ENCODE measurements at regions not wholly inside any gene's neighbourhood (a gene's known extent, or its start where the extent isn't known, plus 50 kb on each side); places are given as distances from the start of the nearest gene placed in this dataset.

- TF ChIP-seq POLR2AphosphoS5 (IDR thresholded peaks at IDR 0.05; ENCODE audit: low read depth, low read length), result no peak
Measured at GRCh38 chr5:69033690-69034089, 60.1 kb upstream of the SLC30A5 start (continued).

DNA sequence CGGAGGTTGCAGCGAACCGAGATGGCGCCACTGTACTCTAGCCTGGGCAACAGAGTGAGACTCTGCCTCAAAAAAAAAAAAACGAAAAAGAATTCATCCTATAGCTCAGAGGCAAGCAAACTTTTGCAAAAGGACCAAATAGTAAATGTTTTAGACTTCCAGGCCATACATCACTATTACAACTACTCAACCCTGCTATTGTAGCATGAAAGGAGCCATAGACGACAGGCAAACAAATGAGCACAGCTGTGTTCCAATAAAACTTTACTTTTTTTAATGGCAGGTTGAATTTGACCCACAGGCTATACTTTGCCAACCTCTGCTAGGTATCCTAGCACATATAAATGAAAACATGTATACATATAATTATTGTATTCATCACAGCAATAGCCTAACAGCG, 58.9 kb upstream of the SLC30A5 start:
- CTCF ChIA-PET, result interaction anchor here (1.0 kb wide), 1 partner anchor 11 kb away, joined by 6 read pairs; no protein-coding TSS in a partner anchor

More for the DNA sequence above, 58.9 kb upstream of the SLC30A5 start:
- Histone ChIP-seq H3K36me3 (ENCODE audit: control insufficient read depth in 1 of 2, insufficient read depth in 2 of 2, low read length in 2 of 2) (no peaks in the 10 kb centered on the region), H3K27ac (ENCODE audit: low read depth, low read length) (no peak overlapping the region), H3K9me2 (ENCODE audit: insufficient read depth) (no peaks in the 10 kb centered on the region), H3K4me1 (ENCODE audit: control insufficient read depth in 1 of 2, insufficient read depth in 2 of 2, low read length in 2 of 2) (no peaks in the 10 kb centered on the region), H3K4me3 (replicated peaks in 1 of 2; ENCODE audit: low read depth in 1 of 2, low read length in 2 of 2) (no peak overlapping the region), H3K79me2 (ENCODE audit: insufficient read depth, low read length) (no peaks in the 10 kb centered on the region), H3K9ac (ENCODE audit: low read length) (no peak overlapping the region), H2AFZ (ENCODE audit: low read depth, low read length, poor library complexity, severe bottlenecking) (no peak overlapping the region), H3K9me3 (ENCODE audit: control insufficient read depth in 1 of 2, insufficient read depth in 1 of 2, low read depth in 1 of 2, low read length in 2 of 2) (no peaks in the 10 kb centered on the region), H4K20me1 (ENCODE audit: insufficient read depth) (no peaks in the 10 kb centered on the region), H3K27me3 (ENCODE audit: insufficient read depth, low read length) (no peaks in the 10 kb centered on the region), H3K4me2 (ENCODE audit: low read length) (no peak overlapping the region)
- intact Hi-C loops (cut with micrococcal nuclease), result no loop called here
- TF ChIP-seq EZH2phosphoT487 (IDR thresholded peaks at IDR 0.05; ENCODE audit: borderline replicate concordance) (no peak), SIN3A (IDR thresholded peaks at IDR 0.05; ENCODE audit: low read depth) (no peak), JUND (IDR thresholded peaks at IDR 0.05) (no peak), EGR1 (IDR thresholded peaks at IDR 0.05; ENCODE audit: low read depth) (no peak), CEBPB (IDR thresholded peaks at IDR 0.05; ENCODE audit: low read depth) (no peak), EZH2 (IDR thresholded peaks at IDR 0.05) (no peak), FOSL1 (IDR thresholded peaks at IDR 0.05; ENCODE audit: low read depth) (no peak), POLR2A (IDR thresholded peaks at IDR 0.05; ENCODE audit: borderline replicate concordance, extremely low read depth, insufficient read depth, insufficient read length) (no peak), ZNF274 (IDR thresholded peaks at IDR 0.05; ENCODE audit: low read depth, low read length) (no peak), TCF7L2 (IDR thresholded peaks at IDR 0.05; ENCODE audit: borderline replicate concordance, extremely low read depth, insufficient read depth, insufficient read length) (no peak), YY1 (IDR thresholded peaks at IDR 0.05; ENCODE audit: extremely low read depth, insufficient replicate concordance, low read depth, low read length) (no peak), SRF (IDR thresholded peaks at IDR 0.05; ENCODE audit: low read depth) (no peak), CTCF (IDR thresholded peaks at IDR 0.05 in 2 of 3, conservative IDR thresholded peaks at IDR 0.05 in 1 of 3; ENCODE audit: borderline replicate concordance in 1 of 3, insufficient read depth in 1 of 3, low read depth in 2 of 3, low read length in 2 of 3) (no peak)
- TF ChIP-seq, protein P1, sequence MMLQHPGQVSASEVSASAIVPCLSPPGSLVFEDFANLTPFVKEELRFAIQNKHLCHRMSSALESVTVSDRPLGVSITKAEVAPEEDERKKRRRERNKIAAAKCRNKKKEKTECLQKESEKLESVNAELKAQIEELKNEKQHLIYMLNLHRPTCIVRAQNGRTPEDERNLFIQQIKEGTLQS (IDR thresholded peaks at IDR 0.05), result no peak
- no TSS peak for BruUV-seq (replicated peaks)
- RAD21 ChIA-PET (ENCODE audit: low non-redundant PET in 1 of 2, low total read pairs in 2 of 2, uncharacterized antibody in 2 of 2, unreplicated experiment in 2 of 2), result no interaction called here
- POLR2A ChIA-PET, result no interaction called here
- no peak for ATAC-seq
- DNase-seq (ENCODE audit: low read depth, low spot score), result no peak

Data from HCT116 (cell line).